C4-2B (cell line): ENCODE measurements at regions not wholly inside any gene's neighbourhood (a gene's known extent, or its start where the extent isn't known, plus 50 kb on each side); places are given as distances from the start of the nearest gene placed in this dataset.

ENCODE experiments used
- H3K27ac ChIP-seq: fragments of 450-650 bp; 2 replicates; pipeline ENCODE4 v1.5.1; 2017
- CTCF ChIP-seq: fragments of 450-650 bp; conservative IDR thresholded peaks from 2 replicates; pipeline ENCODE4 v1.5.1; 2017; ENCODE audit warnings: mild to moderate bottlenecking
- ZFX ChIP-seq: fragments of 450-650 bp; IDR thresholded peaks from 2 replicates; pipeline ENCODE4 v1.6.1; 2017

- H3K27ac ChIP-seq = no peak overlapping the region
- no peak for TF ChIP-seq CTCF
- no peak for TF ChIP-seq ZFX
Observed at GRCh38 chr2:239791526-239792404, 233.4 kb downstream of the NDUFA10 start.

- H3K27ac ChIP-seq = no peak overlapping the region
Observed at GRCh38 chr2:239790721-239791120, 234.4 kb downstream of the NDUFA10 start.

GRCh38 chr2:239790313-239790712, 234.8 kb downstream of the NDUFA10 start:
- H3K27ac ChIP-seq = no peak overlapping the region
- TF ChIP-seq ZFX (no peak), CTCF (no peak)

More at GRCh38 chr2:239790721-239791120, 234.4 kb downstream of the NDUFA10 start:
- TF ChIP-seq CTCF (no peak), ZFX (no peak)

GRCh38 chr2:239789711-239790110, 235.4 kb downstream of the NDUFA10 start:
- no peak overlapping the region for H3K27ac ChIP-seq
- TF ChIP-seq CTCF (no peak), ZFX (no peak)

GRCh38 chr2:239788576-239789098, 236.5 kb downstream of the NDUFA10 start:
- no peak overlapping the region for H3K27ac ChIP-seq
- TF ChIP-seq ZFX = no peak
- TF ChIP-seq CTCF = no peak

- TF ChIP-seq CTCF (no peak), ZFX (no peak)
- no peak overlapping the region for H3K27ac ChIP-seq
Observed at GRCh38 chr2:239787538-239788050, 237.5 kb downstream of the NDUFA10 start.

- TF ChIP-seq ZFX = no peak
- TF ChIP-seq CTCF = no peak
- H3K27ac ChIP-seq = no peak overlapping the region
Observed at GRCh38 chr2:239786791-239787190, 238.4 kb downstream of the NDUFA10 start.
